CD4-positive, alpha-beta T cell treated with Interleukin-12 subunit alpha and Interleukin-12 subunit beta, for 1 hour (primary cell): ENCODE measurements at regions not wholly inside any gene's neighbourhood (a gene's known extent, or its start where the extent isn't known, plus 50 kb on each side); places are given as distances from the start of the nearest gene placed in this dataset.
"Not testable (repeated sequence)": the region's sequence is repeated elsewhere in the genome, so short reads cannot be mapped to it uniquely, and the experiment has no call there.

Source experiments
- DNase-seq: peaks from one replicate; pipeline ENCODE4 v3.0.0-alpha.2; 2020

- not testable (repeated sequence) for DNase-seq
These were observed 260.5 kb upstream of the SLC8A1 start for GRCh38 chr2:40712197-40712894.

- no peak for DNase-seq
These were observed 265.0 kb upstream of the SLC8A1 start for GRCh38 chr2:40716879-40717278.

GRCh38 chr2:40719414-40719813, 267.5 kb upstream of the SLC8A1 start:
- DNase-seq: no peak

DNA sequence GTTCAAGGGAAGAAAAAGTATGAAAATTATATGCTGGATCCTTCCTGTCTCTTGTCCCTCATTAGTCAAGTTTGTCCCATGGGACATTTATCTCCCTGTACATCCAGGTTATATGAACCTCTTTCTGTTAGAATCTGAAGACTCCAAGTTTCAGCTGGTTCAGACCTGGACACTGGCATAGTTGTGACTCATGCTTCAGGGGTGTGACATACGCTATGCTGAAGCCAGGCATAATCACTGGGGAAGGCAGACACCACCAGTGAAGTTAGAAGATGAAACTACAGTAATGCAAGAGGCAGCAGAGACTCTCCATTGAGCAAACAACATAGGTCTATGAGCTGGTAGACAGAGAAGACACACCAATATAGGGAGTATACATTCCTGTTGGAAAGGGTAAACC, 269.7 kb upstream of the SLC8A1 start:
- no peak for DNase-seq

DNA sequence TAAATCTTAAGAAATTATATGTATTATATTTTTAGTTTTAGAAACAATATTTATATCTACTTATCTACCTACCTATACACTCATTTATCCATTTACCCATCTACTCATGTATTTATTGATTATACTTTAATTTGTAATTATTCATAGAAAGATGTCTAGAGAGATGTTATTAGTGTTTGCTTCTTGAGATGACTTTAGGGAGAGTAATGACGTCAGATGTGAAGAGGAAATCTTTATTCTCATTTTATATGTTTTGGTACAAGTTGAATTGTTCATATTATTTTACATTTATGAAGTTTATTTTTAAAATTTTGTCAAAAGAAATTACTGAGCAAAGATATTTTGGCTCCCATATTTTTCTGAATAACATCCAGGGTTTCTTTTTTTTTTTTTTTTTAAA, 271.3 kb upstream of the SLC8A1 start:
- DNase-seq: no peak

DNA sequence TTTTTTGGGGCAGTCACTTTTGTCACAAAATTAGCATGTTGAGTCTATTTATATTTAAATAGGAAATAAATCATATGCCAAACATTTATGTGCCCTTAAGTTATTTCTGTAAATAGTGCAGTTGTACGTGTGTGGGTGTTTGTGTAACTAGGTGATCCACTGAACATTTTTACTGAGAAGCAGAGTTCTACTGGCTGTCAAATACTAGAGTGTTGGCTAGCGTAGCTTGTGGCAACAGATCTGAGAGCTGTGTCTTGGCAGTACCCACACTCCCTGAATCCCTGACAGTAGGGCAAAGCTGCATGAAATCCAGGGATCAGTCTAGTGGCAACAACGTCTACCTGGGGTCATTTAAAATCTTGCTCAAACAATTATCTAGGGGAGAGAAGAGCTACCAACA, 273.1 kb upstream of the SLC8A1 start:
- no peak for DNase-seq

GRCh38 chr2:40725950-40726349, 274.1 kb upstream of the SLC8A1 start:
- DNase-seq: no peak

- no peak for DNase-seq
These were observed 282.9 kb upstream of the SLC8A1 start for GRCh38 chr2:40734797-40735196.

DNA sequence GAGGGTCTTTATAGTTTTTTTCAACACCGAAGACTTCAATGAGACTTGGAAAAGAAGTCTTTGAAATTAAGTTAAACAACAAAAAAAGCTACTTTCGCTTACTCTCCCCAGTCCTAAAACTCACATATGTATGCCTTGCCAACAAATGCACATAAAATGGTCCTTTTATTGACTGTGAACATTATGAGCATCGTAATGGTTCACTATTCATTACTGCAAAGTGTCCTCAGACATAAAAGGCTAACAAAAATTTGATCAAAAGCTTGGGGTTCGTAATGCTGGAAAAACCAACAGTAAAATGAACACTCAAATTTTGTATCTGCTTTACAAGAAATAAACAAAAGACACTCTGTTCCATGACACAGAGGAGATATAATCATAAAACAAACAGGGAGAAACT, 285.3 kb upstream of the SLC8A1 start:
- no peak for DNase-seq

GRCh38 chr2:40740419-40740818, 288.5 kb upstream of the SLC8A1 start:
- no peak for DNase-seq

DNA sequence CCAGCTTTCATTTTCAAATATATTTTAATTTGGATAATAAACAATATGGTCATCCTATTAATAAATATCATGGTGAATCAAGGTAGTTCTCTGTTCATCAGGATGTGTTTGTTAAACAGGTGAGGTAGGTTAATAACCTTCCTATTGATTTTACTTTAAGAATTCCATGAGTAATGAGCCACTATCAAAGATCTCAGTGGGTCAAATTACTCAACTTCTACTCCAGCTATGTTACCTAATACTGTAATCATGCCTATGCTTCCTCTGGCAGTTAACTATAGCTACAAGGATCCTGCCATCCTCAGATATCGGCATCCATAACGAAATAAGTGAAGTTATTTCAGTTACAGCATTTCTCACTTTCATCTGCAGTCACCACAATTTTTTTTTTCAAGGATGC, 289.6 kb upstream of the SLC8A1 start:
- no peak for DNase-seq

GRCh38 chr2:40746191-40746590, 294.3 kb upstream of the SLC8A1 start:
- peak; percentile 7 for DNase-seq

DNA sequence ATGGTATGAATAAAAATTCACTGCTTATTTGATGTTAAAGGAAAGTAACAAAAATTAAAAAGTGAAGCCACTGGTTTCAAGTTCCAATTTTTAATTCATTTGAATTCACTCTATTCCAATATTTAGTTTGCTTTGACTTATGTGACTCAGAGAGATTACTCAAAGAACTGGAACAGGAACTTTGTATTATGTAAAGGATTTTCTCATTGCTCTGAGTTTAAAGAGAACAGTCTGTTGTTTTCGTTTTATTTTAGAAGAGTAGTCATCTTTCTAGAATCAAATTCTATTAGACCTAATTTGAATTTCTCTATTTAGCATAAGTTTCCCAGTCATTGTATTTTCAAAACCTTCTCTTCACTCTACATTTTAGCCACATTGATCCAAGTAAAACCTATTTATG, 300.1 kb upstream of the SLC8A1 start:
- no peak for DNase-seq

DNA sequence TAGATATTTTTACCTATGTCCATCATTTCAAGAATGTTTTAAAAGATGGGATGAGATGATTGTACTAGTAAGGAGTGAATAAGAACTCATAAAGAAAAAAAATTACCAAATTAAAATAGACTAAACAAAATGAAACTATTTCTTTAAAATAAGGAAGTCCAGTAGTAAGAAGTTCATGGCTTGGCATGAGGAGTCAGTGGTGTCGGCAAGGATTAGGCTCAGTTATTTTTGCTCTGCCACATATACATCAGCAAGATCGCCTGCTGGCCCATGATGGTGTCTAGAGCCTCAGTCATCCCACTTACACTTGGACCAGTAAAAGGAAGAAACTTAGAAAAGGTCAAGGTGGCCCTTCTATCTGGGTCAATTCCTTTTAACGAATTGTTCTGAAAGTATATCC, 300.9 kb upstream of the SLC8A1 start:
- DNase-seq: no peak

GRCh38 chr2:40754912-40755311, 303.0 kb upstream of the SLC8A1 start:
- DNase-seq: no peak

DNA sequence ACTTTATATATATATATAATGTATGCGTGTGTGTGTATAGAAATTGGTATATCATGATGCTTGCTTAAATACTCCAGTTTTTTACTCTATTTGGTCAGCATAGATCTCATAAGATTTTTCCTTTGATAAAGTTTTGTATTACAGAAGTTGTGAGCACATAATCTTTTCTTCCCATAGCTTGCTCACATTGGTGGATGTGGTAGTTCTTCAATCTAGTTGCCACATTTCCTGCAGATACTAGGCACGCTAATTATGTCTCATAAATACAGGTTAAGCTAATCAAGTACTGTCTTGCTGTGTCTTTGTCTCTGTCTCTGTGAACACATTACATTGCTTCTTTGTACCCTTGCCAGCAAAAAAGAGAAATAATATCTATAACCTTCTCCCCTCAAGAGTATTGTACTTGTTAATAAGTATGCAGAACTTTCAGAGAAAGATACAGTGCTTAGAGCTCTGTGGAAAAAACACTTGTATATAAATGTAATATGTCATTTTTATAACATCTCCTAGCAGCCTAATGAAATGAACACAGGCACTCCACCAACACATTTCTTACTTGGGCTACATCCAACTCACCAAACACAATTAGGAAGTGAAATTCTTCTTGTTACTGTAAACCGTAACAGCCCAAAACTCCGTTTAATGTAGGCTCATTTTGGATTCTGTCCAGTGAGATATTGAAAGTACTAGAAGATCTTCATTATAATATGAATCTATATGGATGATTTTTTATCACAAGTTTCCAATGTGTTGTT, 306.7 kb upstream of the SLC8A1 start:
- DNase-seq: no peak

- DNase-seq: no peak
These were observed 308.3 kb upstream of the SLC8A1 start for GRCh38 chr2:40760071-40760666.

GRCh38 chr2:40773291-40773690, 321.4 kb upstream of the SLC8A1 start:
- DNase-seq: no peak

- no peak for DNase-seq
These were observed 331.8 kb upstream of the SLC8A1 start for GRCh38 chr2:40783704-40784103.

DNA sequence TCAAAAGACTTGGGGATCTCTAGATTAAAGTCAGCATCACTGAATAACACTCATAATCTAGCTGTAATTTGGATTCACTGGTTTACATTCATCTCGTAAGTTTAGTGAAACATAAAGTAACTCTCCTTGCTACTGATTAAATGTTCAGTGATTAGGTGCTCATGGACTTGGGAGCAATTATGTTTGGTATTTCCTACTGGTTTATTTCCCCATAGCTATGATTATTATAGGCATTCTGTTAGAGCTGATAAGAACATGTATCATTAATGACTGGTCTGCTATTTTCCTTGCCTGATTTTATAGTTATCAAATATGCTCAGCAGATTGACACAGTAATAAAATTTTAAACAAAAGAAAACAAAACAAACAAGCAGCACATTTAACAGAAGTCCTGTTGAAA, 334.7 kb upstream of the SLC8A1 start:
- DNase-seq: no peak

- DNase-seq: no peak
These were observed 345.2 kb upstream of the SLC8A1 start for GRCh38 chr2:40797120-40797519.

GRCh38 chr2:40803900-40804299, 352.0 kb upstream of the SLC8A1 start:
- DNase-seq: no peak

DNA sequence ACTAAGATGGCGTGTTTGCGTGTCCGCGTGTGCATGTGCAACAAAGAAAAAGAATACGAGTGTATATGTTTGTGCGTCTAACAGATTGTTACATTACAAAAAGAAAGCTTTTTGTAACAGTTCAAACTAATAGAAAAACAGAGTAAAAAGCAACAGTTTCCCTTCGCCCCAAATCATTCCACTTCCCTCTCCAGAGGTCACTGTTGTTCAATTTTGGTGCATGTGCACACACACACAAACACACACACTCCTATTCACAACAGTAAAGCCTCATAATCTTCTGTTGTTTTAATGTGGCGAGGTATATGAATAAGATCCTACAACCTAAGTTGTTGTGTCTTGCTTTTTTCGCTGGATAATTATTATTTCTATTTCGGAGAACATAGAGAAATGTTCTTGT, 357.3 kb upstream of the SLC8A1 start:
- DNase-seq: no peak

- DNase-seq: no peak
These were observed 362.7 kb upstream of the SLC8A1 start for GRCh38 chr2:40814616-40815015.
